Liver (tissue), 8 donors: ENCODE measurements at regions not wholly inside any gene's neighbourhood (a gene's known extent, or its start where the extent isn't known, plus 50 kb on each side); places are given as distances from the start of the nearest gene placed in this dataset.

Source experiments
- DNase-seq: peaks from one replicate; pipeline ENCODE4 v3.0.0-alpha.2; 2017; ENCODE audit warnings: low spot score
- H3K27ac ChIP-seq, 2 donors: one replicate each; pipeline ENCODE4 v1.7.0; 2013; ENCODE audit warnings: inconsistent platforms in 2 of 2, low read length in 2 of 2, control low read depth in 1 of 2, low read depth in 1 of 2, mild to moderate bottlenecking in 1 of 2
- H3K27me3 ChIP-seq, 4 donors: one replicate each; pipeline versions ENCODE4 v1.6.1 to v1.7.0; 2013; ENCODE audit warnings: low read length in 3 of 4, inconsistent platforms in 1 of 4, mild to moderate bottlenecking in 1 of 4, moderate library complexity in 1 of 4; ENCODE audit not compliant: control insufficient read depth in 4 of 4, insufficient read depth in 4 of 4
- H3K36me3 ChIP-seq, 4 donors: one replicate each; pipeline versions ENCODE4 v1.6.1 to v1.7.0; 2013; ENCODE audit warnings: low read length in 3 of 4, mild to moderate bottlenecking in 3 of 4, low read depth in 1 of 4, moderate library complexity in 1 of 4; ENCODE audit not compliant: control insufficient read depth in 4 of 4, insufficient read depth in 3 of 4
- H3K4me1 ChIP-seq, 4 donors: one replicate each; pipeline versions ENCODE4 v1.6.1 to v1.7.0; 2013; ENCODE audit warnings: low read length in 3 of 4, mild to moderate bottlenecking in 3 of 4, moderate library complexity in 1 of 4; ENCODE audit not compliant: control insufficient read depth in 4 of 4, insufficient read depth in 4 of 4
- H3K4me3 ChIP-seq, 3 donors: one replicate each; pipeline versions ENCODE4 v1.6.1 to v1.7.0; 2013; ENCODE audit warnings: low read length in 3 of 3, control low read depth in 1 of 3, low read depth in 1 of 3, mild to moderate bottlenecking in 1 of 3
- H3K9ac ChIP-seq, 2 donors: one replicate each; pipeline ENCODE4 v1.7.0; 2013; ENCODE audit warnings: low read length in 2 of 2, mild to moderate bottlenecking in 2 of 2, moderate library complexity in 2 of 2, control low read depth in 1 of 2, low read depth in 1 of 2
- H3K9me3 ChIP-seq, 4 donors: one replicate each; pipeline versions ENCODE4 v1.6.1 to v1.7.0; 2013; ENCODE audit warnings: low read length in 3 of 4; ENCODE audit not compliant: control insufficient read depth in 4 of 4
- CTCF ChIP-seq: fragments of 150-350 bp; IDR thresholded peaks from 2 replicates; pipeline ENCODE4 v1.5.1; 2017; ENCODE audit warnings: improper control_type of control experiment, low read depth, low read length; ENCODE audit not compliant: missing input control
- EGR1 ChIP-seq, 2 donors: IDR thresholded peaks; 2 replicates each; pipeline ENCODE4 v1.6.1; 2016 to 2018; ENCODE audit warnings: antibody characterized with exemption in 2 of 2, low read depth in 2 of 2
- FOXA1 ChIP-seq: IDR thresholded peaks from 2 replicates; pipeline ENCODE4 v1.6.1; 2016; ENCODE audit warnings: antibody characterized with exemption
- HNF4A ChIP-seq, 2 donors: conservative IDR thresholded peaks; 2 replicates each; pipeline ENCODE4 v1.6.1; 2016; ENCODE audit warnings: antibody characterized with exemption in 2 of 2, mild to moderate bottlenecking in 2 of 2
- NR2F2 ChIP-seq: IDR thresholded peaks from 2 replicates; pipeline ENCODE4 v1.6.1; 2016; ENCODE audit warnings: antibody characterized with exemption
- SP1 ChIP-seq: IDR thresholded peaks from 2 replicates; pipeline ENCODE4 v1.6.1; 2018; ENCODE audit warnings: antibody characterized with exemption, mild to moderate bottlenecking
- TAF1 ChIP-seq: conservative IDR thresholded peaks from 2 replicates; pipeline ENCODE4 v1.6.1; 2016; ENCODE audit warnings: antibody characterized with exemption, mild to moderate bottlenecking
- WGBS: extraction: QIAGEN DNeasy Blood & Tissue Kit; methylation state at CpG from one replicate; pipeline ENCODE4 v1.1.7; 2013; 5-methylcytosine and 5-hydroxymethylcytosine counted together
- donor health status: healthy.
- donor health status: healthy.
- donor health status: healthy.
- donor health status: healthy.
- donor health status: healthy.

GRCh38 chr13:39877134-39877533 is 221.7 kb downstream of the COG6 start:
- Histone ChIP-seq H3K4me1 (no peaks in the 10 kb centered on the region), H3K4me3 (no peak overlapping the region), H3K36me3 (no peaks in the 10 kb centered on the region), H3K9ac (no peak overlapping the region), H3K27ac (no peak overlapping the region), H3K9me3 (no peaks in the 10 kb centered on the region), H3K27me3 (peaks cover 0 to 3% (median 0%) of the 10 kb centered on the region in 4 donors)
- 68% methylated on average over 5 of the region's 5 CpGs for WGBS
- DNase-seq, result no peak
- no peak for TF ChIP-seq HNF4A (conservative IDR thresholded peaks at IDR 0.05)
- no peak for TF ChIP-seq CTCF
- TF ChIP-seq NR2F2, result peak; percentile 75
- TF ChIP-seq FOXA1, result no peak

DNA sequence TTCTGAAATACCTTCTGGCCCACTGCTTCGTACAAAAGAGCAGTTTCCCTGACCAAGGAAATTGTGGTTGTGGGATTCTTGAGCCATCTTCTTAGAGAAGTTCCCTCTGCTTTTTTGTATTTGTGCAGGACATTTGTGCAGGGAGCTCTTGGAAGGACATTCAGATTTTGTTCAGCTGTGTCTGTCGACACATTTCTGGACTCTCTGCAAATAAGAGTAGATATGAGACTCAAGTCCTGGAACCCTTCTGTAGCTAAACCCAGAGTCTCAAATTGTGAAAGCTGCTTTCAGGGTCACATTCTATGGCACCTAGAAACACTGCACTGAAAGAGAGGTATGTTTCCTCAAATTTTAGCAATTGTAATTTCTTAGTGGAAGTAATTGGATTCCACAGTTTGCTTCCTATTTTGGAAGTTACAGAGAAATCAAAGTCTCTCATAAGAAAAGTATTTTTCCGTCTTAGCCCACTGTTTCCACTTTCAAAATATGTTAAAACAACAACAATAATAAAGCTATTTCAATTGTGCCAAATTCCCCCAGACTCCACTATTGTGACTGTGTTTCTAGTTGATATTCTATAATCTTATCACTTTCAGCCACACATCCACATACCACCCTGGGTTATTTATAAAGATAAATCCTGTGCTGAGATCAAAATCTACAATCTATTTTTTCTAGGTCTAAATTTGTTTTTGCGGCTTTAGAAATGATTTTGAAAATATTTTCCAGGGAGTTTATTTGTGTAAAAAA is 224.0 kb downstream of the COG6 start:
- DNase-seq, result no peak

DNA sequence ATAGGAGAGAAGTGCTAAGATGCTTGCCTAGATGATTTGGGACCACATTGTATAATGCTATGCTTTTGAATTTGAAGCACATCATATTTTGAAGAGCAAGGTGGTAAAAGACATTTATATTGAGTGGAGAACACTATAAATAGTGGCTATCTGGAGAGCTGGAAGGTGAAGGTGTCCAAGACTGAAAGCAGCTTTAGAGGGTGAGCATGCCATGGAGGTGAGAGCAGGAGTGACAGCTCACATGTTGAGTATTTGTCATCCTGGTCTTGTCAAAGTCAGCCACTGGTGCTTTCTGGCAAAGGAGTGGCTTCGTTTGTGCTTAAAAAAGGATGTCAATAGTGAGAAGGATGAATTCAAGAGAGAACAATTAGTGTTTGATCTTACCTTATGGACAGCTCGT is 225.9 kb downstream of the COG6 start:
- no peak overlapping the region for H3K9ac ChIP-seq
- TF ChIP-seq EGR1 (IDR thresholded peaks at IDR 0.05; ENCODE audit: low read depth in 2 of 2), result no peak
- 35% methylated on average over 2 of the region's 2 CpGs for WGBS
- no peaks in the 10 kb centered on the region for H3K4me1 ChIP-seq
- H3K36me3 ChIP-seq, result no peaks in the 10 kb centered on the region
- peaks cover 0 to 8% (median 2%) of the 10 kb centered on the region in 4 donors for H3K9me3 ChIP-seq
- no peak overlapping the region for H3K4me3 ChIP-seq
- peaks cover 0 to 3% (median 0%) of the 10 kb centered on the region in 4 donors for H3K27me3 ChIP-seq
- DNase-seq, result no peak
- no peak overlapping the region for H3K27ac ChIP-seq

More for the DNA sequence above, 224.0 kb downstream of the COG6 start:
- H3K27ac ChIP-seq, result no peak overlapping the region
- no peak overlapping the region for H3K4me3 ChIP-seq
- no peaks in the 10 kb centered on the region for H3K4me1 ChIP-seq
- TF ChIP-seq NR2F2 (peak; percentile 49), CTCF (no peak)
- no peak overlapping the region for H3K9ac ChIP-seq
- H3K9me3 ChIP-seq, result peaks cover 0 to 8% (median 2%) of the 10 kb centered on the region in 4 donors
- no peaks in the 10 kb centered on the region for H3K36me3 ChIP-seq
- peaks cover 0 to 3% (median 0%) of the 10 kb centered on the region in 4 donors for H3K27me3 ChIP-seq
- WGBS, result 64% methylated on average over 4 of the region's 4 CpGs

DNA sequence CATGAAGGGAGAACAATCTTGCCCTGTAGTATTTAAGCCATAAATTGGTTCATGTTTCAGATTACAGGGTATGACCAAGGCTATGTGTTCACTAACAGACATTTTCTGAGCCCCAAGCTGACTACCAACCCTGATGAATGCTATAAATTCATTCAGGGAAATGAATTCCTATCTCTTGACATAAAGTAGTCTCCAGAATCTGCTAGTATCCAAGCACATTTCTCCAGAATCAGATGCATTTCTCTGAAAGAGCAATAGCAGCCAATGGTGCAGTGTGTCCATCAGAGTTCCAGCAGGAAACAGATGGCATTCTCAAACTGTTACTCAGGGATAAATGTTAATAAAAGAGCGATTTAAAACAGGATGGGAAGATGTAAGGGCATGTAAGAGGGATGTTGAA is 226.4 kb downstream of the COG6 start:
- no peak for TF ChIP-seq CTCF
- TF ChIP-seq FOXA1, result no peak
- TF ChIP-seq TAF1, result no peak
- TF ChIP-seq SP1, result no peak
- peaks cover 0 to 8% (median 2%) of the 10 kb centered on the region in 4 donors for H3K9me3 ChIP-seq
- H3K36me3 ChIP-seq, result no peaks in the 10 kb centered on the region
- H3K4me3 ChIP-seq, result no peak overlapping the region
- DNase-seq, result no peak
- no peaks in the 10 kb centered on the region for H3K4me1 ChIP-seq
- no peak overlapping the region for H3K9ac ChIP-seq
- 35% methylated on average over 1 of the region's 1 CpG for WGBS
- peaks cover 0 to 3% (median 0%) of the 10 kb centered on the region in 4 donors for H3K27me3 ChIP-seq
- H3K27ac ChIP-seq, result no peak overlapping the region
